ENCODE measurements at regions not wholly inside any gene's neighbourhood (a gene's known extent, or its start where the extent isn't known, plus 50 kb on each side); places are given as distances from the start of the nearest gene placed in this dataset.

DNA sequence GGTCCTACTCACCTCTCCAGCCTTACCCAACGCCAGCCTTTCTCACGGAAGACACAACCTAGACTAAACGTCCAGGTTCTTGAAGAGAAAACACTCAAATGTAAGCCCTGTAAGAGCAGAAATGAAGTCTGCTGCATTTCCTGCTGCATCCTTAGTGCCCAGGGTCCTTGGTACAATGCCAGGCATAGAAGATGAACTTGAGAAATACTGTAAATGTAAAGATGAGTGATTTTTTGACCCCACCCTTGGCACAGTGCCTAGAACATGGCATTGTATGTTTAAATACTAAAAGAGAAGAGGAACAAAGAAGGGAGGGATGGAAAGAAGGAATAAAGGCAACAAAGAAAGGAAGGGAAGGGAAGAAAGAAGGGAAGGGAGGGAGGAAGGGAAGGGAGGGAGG is 514.6 kb downstream of the MED13L start:
- no peak overlapping the region for H3K4me2 ChIP-seq (ENCODE audit: low read length)
- no peaks in the 10 kb centered on the region for H3K9me2 ChIP-seq (ENCODE audit: insufficient read depth, low read length)
- no peak overlapping the region for H3K27ac ChIP-seq (ENCODE audit: low read length)
- no peak overlapping the region for H2AFZ ChIP-seq (ENCODE audit: low read depth, low read length)
- H3K36me3 ChIP-seq (ENCODE audit: insufficient read depth, low read length): no peaks in the 10 kb centered on the region
- no peaks in the 10 kb centered on the region for H4K20me1 ChIP-seq (ENCODE audit: insufficient read depth)
- H3K9me3 ChIP-seq (ENCODE audit: low read length): no peaks in the 10 kb centered on the region
- no peak for TF ChIP-seq POLR2AphosphoS5 (IDR thresholded peaks at IDR 0.05)
- no peak for TF ChIP-seq EZH2 (IDR thresholded peaks at IDR 0.05; ENCODE audit: borderline replicate concordance, insufficient read depth, low read length, poor library complexity, severe bottlenecking)
- TF ChIP-seq, protein P1, sequence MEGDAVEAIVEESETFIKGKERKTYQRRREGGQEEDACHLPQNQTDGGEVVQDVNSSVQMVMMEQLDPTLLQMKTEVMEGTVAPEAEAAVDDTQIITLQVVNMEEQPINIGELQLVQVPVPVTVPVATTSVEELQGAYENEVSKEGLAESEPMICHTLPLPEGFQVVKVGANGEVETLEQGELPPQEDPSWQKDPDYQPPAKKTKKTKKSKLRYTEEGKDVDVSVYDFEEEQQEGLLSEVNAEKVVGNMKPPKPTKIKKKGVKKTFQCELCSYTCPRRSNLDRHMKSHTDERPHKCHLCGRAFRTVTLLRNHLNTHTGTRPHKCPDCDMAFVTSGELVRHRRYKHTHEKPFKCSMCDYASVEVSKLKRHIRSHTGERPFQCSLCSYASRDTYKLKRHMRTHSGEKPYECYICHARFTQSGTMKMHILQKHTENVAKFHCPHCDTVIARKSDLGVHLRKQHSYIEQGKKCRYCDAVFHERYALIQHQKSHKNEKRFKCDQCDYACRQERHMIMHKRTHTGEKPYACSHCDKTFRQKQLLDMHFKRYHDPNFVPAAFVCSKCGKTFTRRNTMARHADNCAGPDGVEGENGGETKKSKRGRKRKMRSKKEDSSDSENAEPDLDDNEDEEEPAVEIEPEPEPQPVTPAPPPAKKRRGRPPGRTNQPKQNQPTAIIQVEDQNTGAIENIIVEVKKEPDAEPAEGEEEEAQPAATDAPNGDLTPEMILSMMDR (IDR thresholded peaks at IDR 0.05; ENCODE audit: poor library complexity, severe bottlenecking): no peak
- no peak for TF ChIP-seq EP300 (conservative IDR thresholded peaks at IDR 0.05; ENCODE audit: poor library complexity, severe bottlenecking)
- TF ChIP-seq RAD21 (conservative IDR thresholded peaks at IDR 0.05): no peak
- no peak for TF ChIP-seq MXI1 (conservative IDR thresholded peaks at IDR 0.05; ENCODE audit: poor library complexity, severe bottlenecking)
- no peak for TF ChIP-seq TAF1 (IDR thresholded peaks at IDR 0.05; ENCODE audit: low read depth)
- TF ChIP-seq, protein P2, sequence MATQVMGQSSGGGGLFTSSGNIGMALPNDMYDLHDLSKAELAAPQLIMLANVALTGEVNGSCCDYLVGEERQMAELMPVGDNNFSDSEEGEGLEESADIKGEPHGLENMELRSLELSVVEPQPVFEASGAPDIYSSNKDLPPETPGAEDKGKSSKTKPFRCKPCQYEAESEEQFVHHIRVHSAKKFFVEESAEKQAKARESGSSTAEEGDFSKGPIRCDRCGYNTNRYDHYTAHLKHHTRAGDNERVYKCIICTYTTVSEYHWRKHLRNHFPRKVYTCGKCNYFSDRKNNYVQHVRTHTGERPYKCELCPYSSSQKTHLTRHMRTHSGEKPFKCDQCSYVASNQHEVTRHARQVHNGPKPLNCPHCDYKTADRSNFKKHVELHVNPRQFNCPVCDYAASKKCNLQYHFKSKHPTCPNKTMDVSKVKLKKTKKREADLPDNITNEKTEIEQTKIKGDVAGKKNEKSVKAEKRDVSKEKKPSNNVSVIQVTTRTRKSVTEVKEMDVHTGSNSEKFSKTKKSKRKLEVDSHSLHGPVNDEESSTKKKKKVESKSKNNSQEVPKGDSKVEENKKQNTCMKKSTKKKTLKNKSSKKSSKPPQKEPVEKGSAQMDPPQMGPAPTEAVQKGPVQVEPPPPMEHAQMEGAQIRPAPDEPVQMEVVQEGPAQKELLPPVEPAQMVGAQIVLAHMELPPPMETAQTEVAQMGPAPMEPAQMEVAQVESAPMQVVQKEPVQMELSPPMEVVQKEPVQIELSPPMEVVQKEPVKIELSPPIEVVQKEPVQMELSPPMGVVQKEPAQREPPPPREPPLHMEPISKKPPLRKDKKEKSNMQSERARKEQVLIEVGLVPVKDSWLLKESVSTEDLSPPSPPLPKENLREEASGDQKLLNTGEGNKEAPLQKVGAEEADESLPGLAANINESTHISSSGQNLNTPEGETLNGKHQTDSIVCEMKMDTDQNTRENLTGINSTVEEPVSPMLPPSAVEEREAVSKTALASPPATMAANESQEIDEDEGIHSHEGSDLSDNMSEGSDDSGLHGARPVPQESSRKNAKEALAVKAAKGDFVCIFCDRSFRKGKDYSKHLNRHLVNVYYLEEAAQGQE (IDR thresholded peaks at IDR 0.05; ENCODE audit: borderline replicate concordance): no peak
- TF ChIP-seq SMC3 (conservative IDR thresholded peaks at IDR 0.05; ENCODE audit: poor library complexity): no peak
- no peak overlapping the region for H3K4me3 ChIP-seq (ENCODE audit: low read length)
- no peak overlapping the region for H3K9ac ChIP-seq (ENCODE audit: low read length)
- H3K27me3 ChIP-seq (ENCODE audit: insufficient read depth, low read depth, low read length): peaks cover 41% of the 10 kb centered on the region
- H3K79me2 ChIP-seq (replicated peaks; ENCODE audit: insufficient read depth, low read length): no peaks in the 10 kb centered on the region
- no peaks in the 10 kb centered on the region for H3F3A ChIP-seq (ENCODE audit: insufficient read depth, low read length, poor library complexity, severe bottlenecking)

DNA sequence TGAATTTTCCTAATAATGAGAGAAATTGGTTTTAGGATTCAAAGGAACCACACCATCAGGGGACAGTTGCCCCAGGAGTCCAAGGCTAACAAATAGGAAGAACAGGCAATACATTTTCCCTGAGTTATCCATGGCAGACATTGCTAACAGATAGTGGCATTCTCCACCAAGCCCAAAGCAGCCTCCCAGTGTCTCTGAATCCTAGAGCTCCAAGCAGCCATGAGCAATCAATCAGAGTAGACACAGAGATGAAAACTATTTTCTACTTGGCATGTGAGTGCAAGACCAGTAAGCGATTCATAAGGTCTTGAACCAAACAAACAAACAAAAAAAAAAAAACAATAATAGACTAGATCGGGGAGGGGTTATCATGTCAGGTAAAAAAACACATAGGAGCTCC is 515.7 kb downstream of the MED13L start:
- Histone ChIP-seq H3K27ac (ENCODE audit: low read length) (no peak overlapping the region), H3K9ac (ENCODE audit: low read length) (no peak overlapping the region), H3K9me2 (ENCODE audit: insufficient read depth, low read length) (no peaks in the 10 kb centered on the region), H3K4me2 (ENCODE audit: low read length) (no peak overlapping the region), H3F3A (ENCODE audit: insufficient read depth, low read length, poor library complexity, severe bottlenecking) (no peaks in the 10 kb centered on the region), H4K20me1 (ENCODE audit: insufficient read depth) (no peaks in the 10 kb centered on the region), H2AFZ (ENCODE audit: low read depth, low read length) (no peak overlapping the region), H3K4me3 (ENCODE audit: low read length) (no peak overlapping the region), H3K79me2 (replicated peaks; ENCODE audit: insufficient read depth, low read length) (no peaks in the 10 kb centered on the region), H3K36me3 (ENCODE audit: insufficient read depth, low read length) (no peaks in the 10 kb centered on the region), H3K9me3 (ENCODE audit: low read length) (no peaks in the 10 kb centered on the region), H3K27me3 (ENCODE audit: insufficient read depth, low read depth, low read length) (peaks cover 53% of the 10 kb centered on the region)
- TF ChIP-seq TAF1 (IDR thresholded peaks at IDR 0.05; ENCODE audit: low read depth) (no peak), POLR2AphosphoS5 (IDR thresholded peaks at IDR 0.05) (no peak), EZH2 (IDR thresholded peaks at IDR 0.05; ENCODE audit: borderline replicate concordance, insufficient read depth, low read length, poor library complexity, severe bottlenecking) (no peak), RAD21 (conservative IDR thresholded peaks at IDR 0.05) (no peak), SMC3 (conservative IDR thresholded peaks at IDR 0.05; ENCODE audit: poor library complexity) (no peak), MXI1 (conservative IDR thresholded peaks at IDR 0.05; ENCODE audit: poor library complexity, severe bottlenecking) (no peak), EP300 (conservative IDR thresholded peaks at IDR 0.05; ENCODE audit: poor library complexity, severe bottlenecking) (no peak)
- TF ChIP-seq, protein P1 (IDR thresholded peaks at IDR 0.05; ENCODE audit: poor library complexity, severe bottlenecking): no peak
- TF ChIP-seq, protein P2 (IDR thresholded peaks at IDR 0.05; ENCODE audit: borderline replicate concordance): no peak
